Sigmoid colon (tissue), 6 donors: ENCODE measurements at regions not wholly inside any gene's neighbourhood (a gene's known extent, or its start where the extent isn't known, plus 50 kb on each side); places are given as distances from the start of the nearest gene placed in this dataset.

Experiments used
- DNase-seq: peaks from one replicate; pipeline ENCODE4 v3.0.0-alpha.2; 2019
- H3K27ac ChIP-seq, 4 donors: fragments of 200-600 bp; sonication (generic); one replicate each; pipeline ENCODE4 v1.5.1; 2016 to 2019; ENCODE audit warnings: mild to moderate bottlenecking in 1 of 4
- H3K27me3 ChIP-seq, 3 donors: fragments of 200-600 bp; sonication (generic); one replicate each; pipeline ENCODE4 v1.5.1; 2019; ENCODE audit warnings: mild to moderate bottlenecking in 1 of 3
- H3K36me3 ChIP-seq, 4 donors: fragments of 200-600 bp; sonication (generic); one replicate each; pipeline ENCODE4 v1.5.1; 2016 to 2019
- H3K4me1 ChIP-seq, 4 donors: fragments of 200-600 bp; sonication (generic); one replicate each; pipeline ENCODE4 v1.5.1; 2017 to 2019
- H3K4me3 ChIP-seq, 4 donors: fragments of 200-600 bp; sonication (generic); one replicate each; pipeline ENCODE4 v1.5.1; 2017 to 2019; ENCODE audit warnings: mild to moderate bottlenecking in 2 of 4, moderate library complexity in 1 of 4
- H3K9me3 ChIP-seq, 4 donors: fragments of 200-600 bp in 3 of 4; sonication (generic) in 3 of 4; one replicate each; pipeline versions ENCODE4 v1.5.1 to v1.6.1; 2013 to 2019
- CTCF ChIP-seq, 4 experiments: fragments of 450-650 bp in 3 of 4; fragments of 200-600 bp in 1 of 4; IDR thresholded peaks; one replicate each; pipeline ENCODE4 v1.5.1; 2016 to 2019; ENCODE audit warnings: antibody characterized with exemption in 4 of 4, mild to moderate bottlenecking in 3 of 4, moderate library complexity in 2 of 4
- EP300 ChIP-seq, 4 donors: sonication (generic); formaldehyde crosslinking; IDR thresholded peaks; one replicate each; pipeline ENCODE4 v1.6.1; 2017; ENCODE audit warnings: antibody characterized with exemption in 4 of 4
- POLR2A ChIP-seq, 2 donors: fragments of 450-650 bp; IDR thresholded peaks; one replicate each; pipeline ENCODE4 v1.6.1; 2016; ENCODE audit warnings: antibody characterized with exemption in 2 of 2, mild to moderate bottlenecking in 2 of 2, moderate library complexity in 2 of 2
- POLR2AphosphoS5 ChIP-seq, 4 donors: sonication (generic); formaldehyde crosslinking; IDR thresholded peaks; one replicate each; pipeline ENCODE4 v1.6.1; 2017; ENCODE audit warnings: antibody characterized with exemption in 4 of 4
- WGBS, 2 donors: extraction: QIAGEN DNeasy Blood & Tissue Kit; methylation state at CpG; one replicate each; pipeline ENCODE4 v1.1.7; 2013; 5-methylcytosine and 5-hydroxymethylcytosine counted together
- intact Hi-C: fragments of 100-400 bp; cut with DNase I; formaldehyde crosslinking; loops from one replicate; pipeline ENCODE4 v1.15.1; 2023
- donor health status: healthy with polysubstance abuse.
- donor health status: healthy.

GRCh38 chr3:109784285-109784684 is 446.9 kb upstream of the DPPA4 start:
- Histone ChIP-seq H3K27me3 (no peaks in the 10 kb centered on the region), H3K27ac (no peak overlapping the region), H3K9me3 (no peaks in the 10 kb centered on the region), H3K4me1 (no peaks in the 10 kb centered on the region), H3K4me3 (no peak overlapping the region), H3K36me3 (no peaks in the 10 kb centered on the region)
- no peak for DNase-seq
- TF ChIP-seq EP300 (IDR thresholded peaks at IDR 0.05), result no peak
- intact Hi-C loops, result no loop called here
- 81 to 92% methylated on average over 1 of the region's 1 CpG for WGBS, 2 donors

GRCh38 chr3:109784852-109785631 is 447.7 kb upstream of the DPPA4 start:
- intact Hi-C loops, result no loop called here
- TF ChIP-seq CTCF (IDR thresholded peaks at IDR 0.05) (no peak), POLR2AphosphoS5 (IDR thresholded peaks at IDR 0.05) (no peak), POLR2A (IDR thresholded peaks at IDR 0.05) (no peak), EP300 (IDR thresholded peaks at IDR 0.05) (no peak)
- Histone ChIP-seq H3K36me3 (no peaks in the 10 kb centered on the region), H3K27ac (no peak overlapping the region), H3K9me3 (no peaks in the 10 kb centered on the region), H3K4me1 (no peaks in the 10 kb centered on the region), H3K27me3 (no peaks in the 10 kb centered on the region), H3K4me3 (no peak overlapping the region)
- DNase-seq, result no peak
- 82 to 83% methylated on average over 6 of the region's 6 CpGs for WGBS, 2 donors

GRCh38 chr3:109803274-109803673 is 465.9 kb upstream of the DPPA4 start:
- TF ChIP-seq CTCF (IDR thresholded peaks at IDR 0.05), result no peak
- TF ChIP-seq EP300 (IDR thresholded peaks at IDR 0.05), result no peak
- no peak for TF ChIP-seq POLR2A (IDR thresholded peaks at IDR 0.05)
- no peak for TF ChIP-seq POLR2AphosphoS5 (IDR thresholded peaks at IDR 0.05)
- Histone ChIP-seq H3K36me3 (no peaks in the 10 kb centered on the region), H3K4me3 (no peak overlapping the region), H3K27ac (no peak overlapping the region), H3K4me1 (no peaks in the 10 kb centered on the region), H3K27me3 (no peaks in the 10 kb centered on the region), H3K9me3 (no peaks in the 10 kb centered on the region)
- WGBS, 2 donors, result 94 to 97% methylated on average over 6 of the region's 6 CpGs
- intact Hi-C loops, result no loop called here
- DNase-seq, result no peak

GRCh38 chr3:109804697-109805096 is 467.4 kb upstream of the DPPA4 start:
- Histone ChIP-seq H3K4me3 (no peak overlapping the region), H3K36me3 (no peaks in the 10 kb centered on the region), H3K27ac (no peak overlapping the region), H3K27me3 (no peaks in the 10 kb centered on the region), H3K9me3 (no peaks in the 10 kb centered on the region), H3K4me1 (no peaks in the 10 kb centered on the region)
- no peak for DNase-seq
- TF ChIP-seq POLR2A (IDR thresholded peaks at IDR 0.05), result no peak
- TF ChIP-seq EP300 (IDR thresholded peaks at IDR 0.05), result no peak
- no peak for TF ChIP-seq POLR2AphosphoS5 (IDR thresholded peaks at IDR 0.05)
- TF ChIP-seq CTCF (IDR thresholded peaks at IDR 0.05), result no peak
- WGBS, 2 donors, result 83 to 86% methylated on average over 1 of the region's 1 CpG
- intact Hi-C loops, result no loop called here

- H3K4me1 ChIP-seq, result no peaks in the 10 kb centered on the region
- no peaks in the 10 kb centered on the region for H3K27me3 ChIP-seq
- DNase-seq, result no peak
- H3K27ac ChIP-seq, result no peak overlapping the region
- intact Hi-C loops, result no loop called here
- 45 to 62% methylated on average over 4 of the region's 4 CpGs for WGBS, 2 donors
- no peaks in the 10 kb centered on the region for H3K36me3 ChIP-seq
- no peak overlapping the region for H3K4me3 ChIP-seq
- no peaks in the 10 kb centered on the region for H3K9me3 ChIP-seq
- TF ChIP-seq EP300 (IDR thresholded peaks at IDR 0.05), result no peak
- no peak for TF ChIP-seq CTCF (IDR thresholded peaks at IDR 0.05)
- TF ChIP-seq POLR2AphosphoS5 (IDR thresholded peaks at IDR 0.05), result no peak
- TF ChIP-seq POLR2A (IDR thresholded peaks at IDR 0.05), result no peak
Measured at GRCh38 chr3:109806929-109807328, 469.6 kb upstream of the DPPA4 start.
